ENCODE measurements at regions not wholly inside any gene's neighbourhood (a gene's known extent, or its start where the extent isn't known, plus 50 kb on each side); places are given as distances from the start of the nearest gene placed in this dataset.

DNA sequence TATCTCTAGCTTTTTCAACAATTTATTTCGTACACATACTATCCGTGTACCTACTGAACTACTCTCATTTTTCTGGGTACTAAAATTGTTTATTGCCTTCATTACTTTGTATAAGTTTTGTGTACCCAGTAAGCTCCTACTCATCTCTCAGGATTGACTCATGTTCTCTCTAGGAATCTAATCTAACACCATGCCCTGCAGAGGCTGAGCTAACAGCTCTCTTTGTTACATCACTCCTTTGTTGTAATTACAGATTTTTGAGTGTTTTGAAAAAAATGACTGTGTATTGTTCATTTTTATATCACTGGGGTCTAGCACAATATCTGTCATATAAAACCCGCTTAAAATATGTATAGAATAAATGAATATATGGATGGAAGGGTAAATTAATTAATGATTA, 167.1 kb downstream of the ATP6V1G3 start (continued):
- TF ChIP-seq JUND (IDR thresholded peaks at IDR 0.05; ENCODE audit: borderline replicate concordance, low read depth, low read length) (0 out of 2 replicates have a peak, but pooled peaks have one; percentile 28), JUND (tag; IDR thresholded peaks at IDR 0.05; ENCODE audit: borderline replicate concordance, low read depth, low read length) (no peak)
- TF ChIP-seq, protein P1, sequence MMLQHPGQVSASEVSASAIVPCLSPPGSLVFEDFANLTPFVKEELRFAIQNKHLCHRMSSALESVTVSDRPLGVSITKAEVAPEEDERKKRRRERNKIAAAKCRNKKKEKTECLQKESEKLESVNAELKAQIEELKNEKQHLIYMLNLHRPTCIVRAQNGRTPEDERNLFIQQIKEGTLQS (IDR thresholded peaks at IDR 0.05): peak; percentile 57; the same call in 1 of the 2 replicates
- TF ChIP-seq, protein P1 (CRISPR knock-in tag; conservative IDR thresholded peaks at IDR 0.05): no peak
